HEK293 (cell line): ENCODE measurements at regions not wholly inside any gene's neighbourhood (a gene's known extent, or its start where the extent isn't known, plus 50 kb on each side); places are given as distances from the start of the nearest gene placed in this dataset.

Source experiments
- CTCF ChIP-seq: fragments of 450-650 bp; formaldehyde crosslinking; IDR thresholded peaks from 2 replicates; pipeline ENCODE4 v1.5.1; 2016; ENCODE audit warnings: missing biosample characterization, missing genetic modification characterization
- GLI2 ChIP-seq: fragments of 450-650 bp; formaldehyde crosslinking; IDR thresholded peaks from 2 replicates; pipeline ENCODE4; 2017; ENCODE audit warnings: missing biosample characterization, missing genetic modification characterization, low read depth, borderline replicate concordance
- GLIS1 ChIP-seq: fragments of 450-650 bp; formaldehyde crosslinking; IDR thresholded peaks from 2 replicates; pipeline ENCODE4 v1.5.1; 2016; ENCODE audit warnings: missing biosample characterization, missing genetic modification characterization
- HIC1 ChIP-seq: fragments of 450-650 bp; formaldehyde crosslinking; IDR thresholded peaks from 2 replicates; pipeline ENCODE4 v1.5.1; 2016; ENCODE audit warnings: missing biosample characterization, missing genetic modification characterization
- KLF17 ChIP-seq: fragments of 450-650 bp; formaldehyde crosslinking; IDR thresholded peaks from 2 replicates; pipeline ENCODE4 v1.5.1; 2016; ENCODE audit warnings: missing biosample characterization, missing genetic modification characterization
- PATZ1 ChIP-seq: fragments of 450-650 bp; formaldehyde crosslinking; IDR thresholded peaks from 2 replicates; pipeline ENCODE4 v1.5.1; 2016; ENCODE audit warnings: missing biosample characterization, missing genetic modification characterization
- SP2 ChIP-seq: fragments of 450-650 bp; formaldehyde crosslinking; IDR thresholded peaks from 2 replicates; pipeline ENCODE4 v1.5.1; 2016; ENCODE audit warnings: missing biosample characterization, missing genetic modification characterization
- ZBTB10 ChIP-seq: fragments of 450-650 bp; formaldehyde crosslinking; IDR thresholded peaks from 2 replicates; pipeline ENCODE4 v1.5.1; 2016; ENCODE audit warnings: missing biosample characterization, missing genetic modification characterization
- ZBTB20 ChIP-seq: fragments of 450-650 bp; formaldehyde crosslinking; IDR thresholded peaks from 2 replicates; pipeline ENCODE4 v1.5.1; 2016; ENCODE audit warnings: missing biosample characterization, missing genetic modification characterization
- ZBTB48 ChIP-seq: fragments of 450-650 bp; formaldehyde crosslinking; IDR thresholded peaks from 2 replicates; pipeline ENCODE4 v1.5.1; 2016; ENCODE audit warnings: missing biosample characterization, missing genetic modification characterization
- ZFP41 ChIP-seq: fragments of 450-650 bp; formaldehyde crosslinking; IDR thresholded peaks from 2 replicates; pipeline ENCODE4 v1.5.1; 2016; ENCODE audit warnings: missing biosample characterization, missing genetic modification characterization, borderline replicate concordance
- ZNF112 ChIP-seq: fragments of 450-650 bp; formaldehyde crosslinking; IDR thresholded peaks from 2 replicates; pipeline ENCODE4 v1.5.0; 2017; ENCODE audit warnings: missing biosample characterization, missing genetic modification characterization
- ZNF121 ChIP-seq: fragments of 450-650 bp; formaldehyde crosslinking; IDR thresholded peaks from 2 replicates; pipeline ENCODE4 v1.5.1; 2016; ENCODE audit warnings: missing biosample characterization, missing genetic modification characterization
- ZNF155 ChIP-seq: fragments of 450-650 bp; formaldehyde crosslinking; IDR thresholded peaks from 2 replicates; pipeline ENCODE4 v1.5.1; 2016; ENCODE audit warnings: missing biosample characterization, missing genetic modification characterization
- ZNF248 ChIP-seq: fragments of 450-650 bp; formaldehyde crosslinking; IDR thresholded peaks from 2 replicates; pipeline ENCODE4 v1.5.1; 2017; ENCODE audit warnings: missing biosample characterization, missing genetic modification characterization
- ZNF280D ChIP-seq: fragments of 450-650 bp; formaldehyde crosslinking; IDR thresholded peaks from 2 replicates; pipeline ENCODE4 v1.5.1; 2016; ENCODE audit warnings: missing biosample characterization, missing genetic modification characterization
- ZNF341 ChIP-seq: fragments of 450-650 bp; formaldehyde crosslinking; IDR thresholded peaks from 2 replicates; pipeline ENCODE4; 2016; ENCODE audit warnings: low read depth, missing biosample characterization, missing genetic modification characterization
- ZNF37A ChIP-seq: fragments of 450-650 bp; IDR thresholded peaks from 2 replicates; pipeline ENCODE4 v1.5.1; 2018; ENCODE audit warnings: missing biosample characterization, missing genetic modification characterization
- ZNF488 ChIP-seq: fragments of 450-650 bp; formaldehyde crosslinking; IDR thresholded peaks from 2 replicates; pipeline ENCODE4 v1.5.1; 2016; ENCODE audit warnings: missing biosample characterization, missing genetic modification characterization
- ZNF549 ChIP-seq: fragments of 450-650 bp; IDR thresholded peaks from 2 replicates; pipeline ENCODE4 v1.5.1; 2018; ENCODE audit warnings: missing biosample characterization, missing genetic modification characterization, mild to moderate bottlenecking, inconsistent platforms, moderate library complexity
- ZSCAN4 ChIP-seq: fragments of 450-650 bp; formaldehyde crosslinking; IDR thresholded peaks from 2 replicates; pipeline ENCODE4 v1.5.1; 2017; ENCODE audit warnings: missing biosample characterization, missing genetic modification characterization

GRCh38 chr9:21559402-21560280 lies 77.5 kb upstream of the IFNE start (continued):
- TF ChIP-seq HIC1 (tag by site-specific recombination) (peak; percentile 58; the same call in 1 of the 2 replicates), ZNF248 (tag by site-specific recombination) (no peak), PATZ1 (tag by site-specific recombination) (no peak; the same call in 1 of the 2 replicates), ZSCAN4 (tag by site-specific recombination) (no peak), SP2 (0 out of 2 replicates have a peak, but pooled peaks have one; percentile 15), ZNF341 (tag by site-specific recombination) (peak; percentile 83), GLIS1 (tag by site-specific recombination) (peak; percentile 39; the same call in 1 of the 2 replicates), ZNF112 (no peak), ZNF155 (tag by site-specific recombination) (no peak), ZBTB48 (tag by site-specific recombination) (0 out of 2 replicates have a peak, but pooled peaks have one; percentile 20), ZBTB20 (tag by site-specific recombination) (peak; percentile 84), ZFP41 (no peak), ZBTB10 (tag by site-specific recombination) (0 out of 2 replicates have a peak, but pooled peaks have one; percentile 38), CTCF (peak; percentile 36; the same call in 1 of the 2 replicates), ZNF549 (tag by site-specific recombination) (no peak), GLI2 (tag by site-specific recombination) (no peak), KLF17 (0 out of 2 replicates have a peak, but pooled peaks have one; percentile 16), ZNF121 (tag by site-specific recombination) (no peak), ZNF37A (tag by site-specific recombination) (0 out of 2 replicates have a peak, but pooled peaks have one; percentile 4), ZNF488 (tag by site-specific recombination) (no peak), ZNF280D (no peak)
